Prostate gland (tissue), 2 donors: ENCODE measurements at regions not wholly inside any gene's neighbourhood (a gene's known extent, or its start where the extent isn't known, plus 50 kb on each side); places are given as distances from the start of the nearest gene placed in this dataset.

ENCODE experiments used
- POLR2A ChIP-seq: fragments of 450-650 bp; IDR thresholded peaks from one replicate; pipeline ENCODE4 v1.6.1; 2016; ENCODE audit warnings: antibody characterized with exemption, mild to moderate bottlenecking
- TF ChIP-seq, protein P1 (sequence below), 4 experiments: fragments of 200-600 bp in 2 of 4; fragments of 450-650 bp in 2 of 4; sonication (generic) in 2 of 4; IDR thresholded peaks; 1 replicate in 3 of 4; 2 replicates in 1 of 4; pipeline ENCODE4 v1.5.1; 2016 to 2019; ENCODE audit warnings: antibody characterized with exemption in 4 of 4, mild to moderate bottlenecking in 2 of 4, moderate library complexity in 2 of 4

DNA sequence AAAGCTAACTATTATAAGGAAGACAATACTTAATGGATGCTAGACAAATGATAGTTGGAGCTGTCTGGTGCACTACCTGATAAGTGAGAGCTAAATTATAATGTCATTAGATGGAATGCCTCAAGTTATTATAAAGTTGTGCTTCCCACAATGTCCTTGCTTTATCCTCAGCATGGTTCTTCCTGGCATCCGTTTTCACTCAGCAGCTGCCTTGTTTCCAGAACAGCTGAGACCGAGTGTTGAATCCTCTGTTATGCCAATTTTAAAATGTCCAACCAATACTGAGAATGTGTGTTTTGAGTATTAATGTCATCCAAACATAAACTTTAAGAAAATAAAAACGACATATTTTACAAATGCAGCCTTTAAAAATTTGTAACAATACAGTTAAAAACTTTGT is 286.7 kb upstream of the SOX2 start:
- TF ChIP-seq, protein P1, sequence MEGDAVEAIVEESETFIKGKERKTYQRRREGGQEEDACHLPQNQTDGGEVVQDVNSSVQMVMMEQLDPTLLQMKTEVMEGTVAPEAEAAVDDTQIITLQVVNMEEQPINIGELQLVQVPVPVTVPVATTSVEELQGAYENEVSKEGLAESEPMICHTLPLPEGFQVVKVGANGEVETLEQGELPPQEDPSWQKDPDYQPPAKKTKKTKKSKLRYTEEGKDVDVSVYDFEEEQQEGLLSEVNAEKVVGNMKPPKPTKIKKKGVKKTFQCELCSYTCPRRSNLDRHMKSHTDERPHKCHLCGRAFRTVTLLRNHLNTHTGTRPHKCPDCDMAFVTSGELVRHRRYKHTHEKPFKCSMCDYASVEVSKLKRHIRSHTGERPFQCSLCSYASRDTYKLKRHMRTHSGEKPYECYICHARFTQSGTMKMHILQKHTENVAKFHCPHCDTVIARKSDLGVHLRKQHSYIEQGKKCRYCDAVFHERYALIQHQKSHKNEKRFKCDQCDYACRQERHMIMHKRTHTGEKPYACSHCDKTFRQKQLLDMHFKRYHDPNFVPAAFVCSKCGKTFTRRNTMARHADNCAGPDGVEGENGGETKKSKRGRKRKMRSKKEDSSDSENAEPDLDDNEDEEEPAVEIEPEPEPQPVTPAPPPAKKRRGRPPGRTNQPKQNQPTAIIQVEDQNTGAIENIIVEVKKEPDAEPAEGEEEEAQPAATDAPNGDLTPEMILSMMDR (IDR thresholded peaks at IDR 0.05), result no peak
- TF ChIP-seq POLR2A, result no peak
